CD4-positive, CD25-positive, alpha-beta regulatory T cell (primary cell): ENCODE measurements at regions not wholly inside any gene's neighbourhood (a gene's known extent, or its start where the extent isn't known, plus 50 kb on each side); places are given as distances from the start of the nearest gene placed in this dataset.
"Not testable (repeated sequence)": the region's sequence is repeated elsewhere in the genome, so short reads cannot be mapped to it uniquely, and the experiment has no call there.

ENCODE experiments used
- ATAC-seq, 2 donors: fragments of 150-1000 bp; cut with Tn5 transposase; one replicate each; pipeline ENCODE4 v1.10.0; 2021; ENCODE audit warnings: low read depth in 2 of 2, moderate number of reproducible peaks in 2 of 2, moderate library complexity in 1 of 2
- DNase-seq, 3 donors: peaks; one replicate each; pipeline versions ENCODE4 v3.0.0 to v3.0.0-alpha.2; 2012 to 2022; ENCODE audit warnings: mixed read lengths in 1 of 3
- H3K27ac ChIP-seq: one replicate; pipeline ENCODE4 v1.7.0; 2013; ENCODE audit warnings: mild to moderate bottlenecking, low read length; ENCODE audit not compliant: insufficient read depth, poor library complexity, severe bottlenecking
- H3K27me3 ChIP-seq: one replicate; pipeline ENCODE4 v1.7.0; 2013; ENCODE audit warnings: low read length; ENCODE audit not compliant: control insufficient read depth, insufficient read depth
- H3K36me3 ChIP-seq: one replicate; pipeline ENCODE4 v1.7.0; 2013; ENCODE audit warnings: mild to moderate bottlenecking, low read length, moderate library complexity; ENCODE audit not compliant: control insufficient read depth, insufficient read depth
- H3K4me1 ChIP-seq: 2 replicates; pipeline ENCODE4 v1.7.0; 2013; ENCODE audit warnings: mild to moderate bottlenecking, low read length; ENCODE audit not compliant: insufficient read depth, control insufficient read depth, poor library complexity, severe bottlenecking
- H3K4me3 ChIP-seq: one replicate; pipeline ENCODE4 v1.7.0; 2013; ENCODE audit warnings: low read depth, mild to moderate bottlenecking, low read length, moderate library complexity
- H3K9me3 ChIP-seq, 2 experiments: 1 replicate in 1 of 2; 2 replicates in 1 of 2; pipeline ENCODE4 v1.7.0; 2013; ENCODE audit warnings: low read length in 2 of 2, mild to moderate bottlenecking in 1 of 2, moderate library complexity in 1 of 2; ENCODE audit not compliant: control insufficient read depth in 2 of 2
- H3K27ac Mint-ChIP-seq, 3 donors: one replicate each; pipeline ENCODE4 v1.8.0; 2020 to 2022; ENCODE audit warnings: mild to moderate bottlenecking in 3 of 3, mixed read lengths in 3 of 3, moderate library complexity in 2 of 3
- H3K27me3 Mint-ChIP-seq: one replicate; pipeline ENCODE4 v1.8.0; 2022; ENCODE audit warnings: mild to moderate bottlenecking, mixed read lengths
- H3K36me3 Mint-ChIP-seq: one replicate; pipeline ENCODE4 v1.8.0; 2020; ENCODE audit warnings: mixed read lengths
- H3K4me1 Mint-ChIP-seq, 4 donors: one replicate each; pipeline ENCODE4 v1.8.0; 2020 to 2022; ENCODE audit warnings: mixed read lengths in 4 of 4, mild to moderate bottlenecking in 1 of 4
- H3K4me3 Mint-ChIP-seq, 4 donors: one replicate each; pipeline ENCODE4 v1.8.0; 2020 to 2022; ENCODE audit warnings: mild to moderate bottlenecking in 4 of 4, mixed read lengths in 4 of 4, moderate library complexity in 3 of 4
- H3K9me3 Mint-ChIP-seq, 7 donors: one replicate each; pipeline ENCODE4 v1.8.0; 2020 to 2022; ENCODE audit warnings: mixed read lengths in 7 of 7, mild to moderate bottlenecking in 3 of 7, moderate library complexity in 2 of 7

DNA sequence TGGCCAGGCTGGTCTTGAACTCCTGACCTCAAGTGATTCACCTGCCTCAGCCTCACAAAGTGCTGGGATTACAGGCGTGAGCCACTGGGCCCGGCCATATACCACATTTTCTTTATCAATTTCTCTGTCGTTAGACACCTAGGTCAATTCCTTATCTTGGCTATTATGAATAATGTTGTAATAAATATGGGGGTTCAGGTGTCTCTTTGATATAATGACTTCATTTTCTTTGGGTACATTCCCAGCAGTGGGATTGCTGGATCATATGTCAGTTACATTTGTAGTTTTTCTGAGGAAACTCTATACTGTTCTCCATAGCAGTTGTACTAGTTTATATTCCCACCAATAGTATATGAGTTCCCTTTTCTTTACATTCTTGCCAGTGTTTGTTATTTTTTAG lies 67.8 kb upstream of the DDHD1 start:
- peaks cover 4% of the 10 kb centered on the region for H3K27me3 Mint-ChIP-seq
- H3K4me3 ChIP-seq, result no peak overlapping the region
- no peak overlapping the region for H3K27ac ChIP-seq
- peaks cover under 1 to 15% (median 7%) of the 10 kb centered on the region in 7 donors for H3K9me3 Mint-ChIP-seq
- DNase-seq (no peak), ATAC-seq (no peak)
- no peaks in the 10 kb centered on the region for H3K27me3 ChIP-seq
- H3K4me3 Mint-ChIP-seq, result peak overlapping the region in 1 of 4 donors; percentile 8
- peaks cover 0 to 17% (median 8%) of the 10 kb centered on the region in 4 donors for H3K4me1 Mint-ChIP-seq
- H3K27ac Mint-ChIP-seq, result no peak overlapping the region
- peaks cover 4 to 10% of the 10 kb centered on the region in 2 experiments for H3K9me3 ChIP-seq
- H3K4me1 ChIP-seq, result no peaks in the 10 kb centered on the region
- H3K36me3 Mint-ChIP-seq, result peaks cover 12% of the 10 kb centered on the region
- no peaks in the 10 kb centered on the region for H3K36me3 ChIP-seq

DNA sequence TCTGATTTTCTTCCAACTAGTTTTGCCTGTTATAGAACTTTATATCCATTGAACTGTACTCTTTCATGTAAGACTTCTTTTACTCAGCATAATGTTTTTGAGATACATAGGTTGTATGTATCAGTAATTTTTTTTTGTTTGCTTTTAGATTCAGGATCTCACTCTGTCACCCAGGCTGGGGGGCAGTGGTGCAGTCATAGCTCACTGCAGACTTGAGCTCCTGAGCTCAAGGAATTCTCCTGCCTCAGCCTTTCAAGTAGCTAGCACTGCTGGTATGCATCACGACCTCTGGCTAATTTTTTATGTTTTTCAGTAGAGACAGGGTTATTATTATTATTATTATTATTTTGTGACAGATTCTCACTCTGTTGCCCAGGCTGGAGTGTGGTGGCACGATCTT lies 65.0 kb upstream of the DDHD1 start:
- Mint-ChIP-seq H3K27me3 (peaks cover 4% of the 10 kb centered on the region), H3K4me1 (peaks cover 0 to 17% (median 8%) of the 10 kb centered on the region in 4 donors), H3K27ac (peak overlapping the region in 2 of 3 donors; percentile 22 to 62), H3K4me3 (peak overlapping the region; percentile 78 to 93 (median 86)), H3K36me3 (no peaks in the 10 kb centered on the region), H3K9me3 (peaks cover 0 to 1% (median 0%) of the 10 kb centered on the region in 7 donors)
- Histone ChIP-seq H3K27me3 (no peaks in the 10 kb centered on the region), H3K9me3 (no peaks in the 10 kb centered on the region), H3K27ac (no peak overlapping the region), H3K36me3 (no peaks in the 10 kb centered on the region), H3K4me1 (no peaks in the 10 kb centered on the region), H3K4me3 (peak overlapping the region; percentile 71)
- DNase-seq, result no peak
- no peak for ATAC-seq

DNA sequence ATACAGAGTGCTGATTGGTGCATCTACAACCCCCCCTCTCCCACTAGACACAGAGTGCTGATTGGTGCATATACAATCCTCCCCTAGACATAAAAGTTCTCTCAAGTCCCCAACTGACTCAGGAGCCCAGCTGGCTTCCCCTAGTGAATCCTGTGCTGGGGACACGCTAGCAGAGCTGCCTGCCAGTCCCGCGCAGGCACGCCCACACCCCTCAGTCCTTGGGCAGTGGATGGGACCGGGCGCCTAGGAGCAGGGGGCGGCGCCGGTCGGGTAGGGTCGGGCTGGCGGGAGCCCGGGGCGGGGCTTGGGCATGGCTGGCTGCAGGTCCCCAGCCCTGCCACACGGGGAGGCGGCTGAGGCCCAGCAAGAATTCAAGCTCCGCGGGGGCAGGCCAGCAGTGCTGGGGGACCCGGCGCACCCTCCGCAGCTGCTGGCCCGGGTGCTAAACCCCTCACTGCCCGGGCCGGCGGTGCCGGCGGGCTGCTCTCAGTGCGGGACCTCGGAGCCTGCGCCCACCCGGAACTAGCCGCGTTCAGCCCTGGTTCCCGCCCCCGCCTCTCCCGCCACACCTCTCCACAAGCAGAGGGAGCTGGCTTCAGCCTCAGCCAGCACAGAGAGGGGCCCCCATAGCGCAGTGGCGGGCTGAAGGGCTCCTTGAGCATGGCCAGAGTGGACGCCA lies 64.3 kb upstream of the DDHD1 start:
- Mint-ChIP-seq H3K27ac (peak overlapping the region in 2 of 3 donors; percentile 62 to 75), H3K4me1 (peaks cover 0 to 16% (median 8%) of the 10 kb centered on the region in 4 donors), H3K27me3 (peaks cover 4% of the 10 kb centered on the region), H3K4me3 (peak overlapping the region; percentile 78 to 94 (median 90)), H3K36me3 (no peaks in the 10 kb centered on the region), H3K9me3 (peaks cover 0 to 1% (median 0%) of the 10 kb centered on the region in 7 donors)
- ATAC-seq (peak; percentile 84 to 94), DNase-seq (peak; percentile 61 to 79 (median 69))
- Histone ChIP-seq H3K9me3 (no peaks in the 10 kb centered on the region), H3K4me1 (no peaks in the 10 kb centered on the region), H3K27me3 (no peaks in the 10 kb centered on the region), H3K36me3 (no peaks in the 10 kb centered on the region), H3K27ac (no peak overlapping the region), H3K4me3 (peak overlapping the region; percentile 71)

DNA sequence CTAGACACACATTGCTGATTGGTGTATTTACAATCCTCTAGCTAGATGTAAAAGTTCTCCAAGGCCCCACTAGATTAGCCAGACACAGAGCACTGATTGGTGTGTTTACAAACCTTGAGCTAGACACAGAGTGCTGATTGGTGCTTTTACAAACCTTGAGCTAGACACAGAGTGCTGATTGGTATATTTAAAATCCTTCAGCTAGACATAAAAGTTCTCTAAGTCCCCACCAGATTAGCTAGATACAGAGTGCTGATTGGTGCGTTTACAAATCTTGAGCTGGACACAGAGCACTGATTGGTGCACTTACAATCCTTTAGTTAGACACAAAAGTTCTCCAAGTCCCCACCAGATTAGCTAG lies 63.8 kb upstream of the DDHD1 start:
- H3K36me3 ChIP-seq, H3K27me3 Mint-ChIP-seq, H3K27me3 ChIP-seq, H3K9me3 Mint-ChIP-seq, H3K36me3 Mint-ChIP-seq, H3K27ac ChIP-seq, H3K4me1 ChIP-seq, ATAC-seq, H3K9me3 ChIP-seq: not testable (repeated sequence)
- H3K4me1 Mint-ChIP-seq, result peaks cover 0 to 14% (median 7%) of the 10 kb centered on the region in 4 donors
- peak overlapping the region; percentile 78 to 94 (median 90) for H3K4me3 Mint-ChIP-seq
- H3K4me3 ChIP-seq, result peak overlapping the region; percentile 55
- peak overlapping the region in 2 of 3 donors; percentile 62 to 75 for H3K27ac Mint-ChIP-seq
- DNase-seq, result peak in 1 of 3 donors; percentile 1

DNA sequence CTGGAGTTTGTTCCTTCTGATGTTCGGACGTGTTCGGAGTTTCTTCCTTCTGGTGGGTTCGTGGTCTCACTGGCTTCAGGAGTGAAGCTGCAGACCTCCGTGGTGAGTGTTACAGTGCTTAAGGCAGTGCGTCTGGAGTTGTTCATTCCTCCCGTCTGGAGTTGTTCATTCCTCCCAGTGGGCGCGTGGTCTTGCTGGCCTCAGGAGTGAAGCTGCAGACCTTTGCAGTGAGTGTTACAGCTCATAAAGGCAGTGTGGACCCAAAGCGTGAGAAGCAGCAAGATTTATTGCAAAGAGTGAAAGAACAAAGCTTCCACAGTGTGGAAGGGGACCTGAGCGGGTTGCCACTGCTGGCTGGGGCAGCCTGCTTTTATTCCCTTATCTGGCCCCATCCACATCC lies 63.4 kb upstream of the DDHD1 start:
- H3K36me3 Mint-ChIP-seq, H3K36me3 ChIP-seq, H3K4me1 ChIP-seq, H3K27me3 ChIP-seq, H3K27ac ChIP-seq, H3K27me3 Mint-ChIP-seq, H3K9me3 ChIP-seq, H3K9me3 Mint-ChIP-seq, DNase-seq, ATAC-seq, H3K4me3 ChIP-seq: not testable (repeated sequence)
- H3K4me1 Mint-ChIP-seq, result peaks cover 0 to 14% (median 7%) of the 10 kb centered on the region in 4 donors
- peak overlapping the region; percentile 78 to 94 (median 90) for H3K4me3 Mint-ChIP-seq
- peak overlapping the region in 1 of 3 donors; percentile 62 for H3K27ac Mint-ChIP-seq

DNA sequence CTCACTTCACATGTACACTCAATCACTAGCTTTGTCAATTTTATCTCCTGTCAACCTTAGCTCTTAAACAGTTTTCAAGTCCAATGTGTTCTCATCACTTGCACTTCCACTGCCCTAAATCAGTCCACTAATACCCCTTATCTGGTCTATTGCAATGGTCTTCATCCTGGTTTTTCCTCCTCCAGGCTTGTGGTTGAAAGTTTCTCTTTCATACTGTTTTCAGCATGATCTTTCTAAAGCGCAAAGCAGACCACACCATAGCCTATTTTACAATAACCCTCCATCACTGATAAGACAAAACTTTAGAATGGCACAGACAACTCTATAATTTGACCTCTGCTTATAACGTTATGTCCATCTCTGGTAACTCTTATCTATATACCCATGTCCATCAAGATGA lies 62.0 kb upstream of the DDHD1 start:
- no peak for DNase-seq
- Histone ChIP-seq H3K27ac (no peak overlapping the region), H3K27me3 (no peaks in the 10 kb centered on the region), H3K4me1 (no peaks in the 10 kb centered on the region), H3K9me3 (no peaks in the 10 kb centered on the region), H3K36me3 (no peaks in the 10 kb centered on the region), H3K4me3 (no peak overlapping the region)
- Mint-ChIP-seq H3K4me1 (peaks cover 0 to 14% (median 3%) of the 10 kb centered on the region in 4 donors), H3K4me3 (no peak overlapping the region), H3K36me3 (no peaks in the 10 kb centered on the region), H3K9me3 (no peaks in the 10 kb centered on the region), H3K27ac (peak overlapping the region in 2 of 3 donors; percentile 0 to 8), H3K27me3 (no peaks in the 10 kb centered on the region)
- ATAC-seq, result no peak

DNA sequence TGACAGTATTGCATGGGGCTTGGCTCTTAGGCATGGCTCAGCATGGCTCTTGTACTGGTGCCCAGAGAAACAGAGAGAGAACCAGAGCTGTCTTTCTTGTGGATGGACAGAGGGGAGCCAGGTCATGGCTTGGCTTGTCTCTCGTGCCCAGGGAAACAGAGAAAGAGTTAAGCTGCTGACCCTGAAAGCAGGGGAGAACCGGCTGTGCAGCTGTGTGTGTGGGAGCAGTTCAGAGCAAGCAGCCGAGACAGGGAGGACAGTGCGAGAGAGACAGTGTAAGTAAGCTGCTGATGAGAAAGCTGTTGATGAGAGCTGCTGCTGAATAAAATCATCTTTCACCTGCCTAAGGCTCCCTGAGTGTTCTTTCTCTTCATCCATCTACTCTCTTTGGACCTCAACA lies 61.3 kb upstream of the DDHD1 start:
- Histone ChIP-seq H3K4me1 (no peaks in the 10 kb centered on the region), H3K27ac (no peak overlapping the region), H3K9me3 (no peaks in the 10 kb centered on the region), H3K27me3 (no peaks in the 10 kb centered on the region), H3K4me3 (no peak overlapping the region), H3K36me3 (no peaks in the 10 kb centered on the region)
- Mint-ChIP-seq H3K4me1 (peaks cover 0 to 14% (median 3%) of the 10 kb centered on the region in 4 donors), H3K9me3 (no peaks in the 10 kb centered on the region), H3K27ac (peak overlapping the region in 1 of 3 donors; percentile 43), H3K36me3 (no peaks in the 10 kb centered on the region), H3K27me3 (no peaks in the 10 kb centered on the region), H3K4me3 (no peak overlapping the region)
- DNase-seq (no peak), ATAC-seq (no peak)

DNA sequence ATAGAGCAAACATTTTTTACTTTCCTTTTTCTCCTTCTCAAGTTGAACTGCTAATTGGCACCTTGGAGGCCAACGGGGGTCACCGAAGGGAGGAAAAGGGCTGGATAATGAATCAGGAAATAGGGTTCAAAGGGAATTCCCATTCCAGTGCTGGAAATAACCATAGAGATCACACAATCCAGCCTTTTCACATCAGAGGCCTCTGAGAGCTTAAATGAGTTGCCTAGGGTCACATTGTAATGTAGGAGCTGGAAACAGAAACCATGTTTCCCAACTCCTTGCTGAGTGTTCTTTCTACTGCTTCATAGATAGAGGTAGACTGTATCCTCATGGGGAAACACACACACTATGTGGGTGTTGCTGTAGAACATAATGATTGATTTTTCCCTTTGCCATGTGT lies 60.6 kb upstream of the DDHD1 start:
- H3K27me3 ChIP-seq, result no peaks in the 10 kb centered on the region
- H3K4me1 Mint-ChIP-seq, result peaks cover 0 to 10% (median 3%) of the 10 kb centered on the region in 4 donors
- no peak overlapping the region for H3K4me3 ChIP-seq
- no peaks in the 10 kb centered on the region for H3K36me3 Mint-ChIP-seq
- H3K27me3 Mint-ChIP-seq, result no peaks in the 10 kb centered on the region
- no peak overlapping the region for H3K4me3 Mint-ChIP-seq
- H3K9me3 Mint-ChIP-seq, result no peaks in the 10 kb centered on the region
- ATAC-seq (no peak), DNase-seq (no peak)
- H3K9me3 ChIP-seq, result no peaks in the 10 kb centered on the region
- no peaks in the 10 kb centered on the region for H3K4me1 ChIP-seq
- no peaks in the 10 kb centered on the region for H3K36me3 ChIP-seq
- H3K27ac ChIP-seq, result no peak overlapping the region
- H3K27ac Mint-ChIP-seq, result peak overlapping the region in 1 of 3 donors; percentile 43
